ENCODE measurements at regions not wholly inside any gene's neighbourhood (a gene's known extent, or its start where the extent isn't known, plus 50 kb on each side); places are given as distances from the start of the nearest gene placed in this dataset.

DNA sequence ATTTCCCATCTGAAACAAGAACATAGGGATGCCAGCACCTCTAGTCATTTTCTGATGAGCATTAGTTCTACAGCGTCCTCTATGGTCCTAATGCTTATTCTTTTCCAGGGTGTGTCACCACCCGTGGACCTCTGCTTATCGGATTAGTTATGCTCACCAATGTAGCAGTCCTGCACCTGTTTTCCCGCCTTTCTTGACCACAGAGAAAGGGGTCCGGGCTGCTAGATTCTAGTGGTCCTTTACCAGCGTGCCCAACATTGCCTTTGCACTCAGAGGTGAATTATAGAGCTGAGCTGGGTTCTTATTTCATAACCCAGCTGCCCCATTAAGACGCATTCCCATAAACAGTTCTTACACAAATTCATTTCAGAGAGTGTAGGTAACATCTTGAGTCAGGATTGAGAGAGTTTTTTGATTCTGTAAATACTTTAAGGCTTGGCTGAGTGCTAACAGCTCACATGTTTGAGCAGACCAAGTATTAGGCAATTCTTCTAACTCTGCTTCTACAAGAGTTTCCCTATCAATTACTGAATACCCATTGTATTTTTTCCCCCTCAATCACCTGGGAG is 2205.1 kb upstream of the C9orf72 start:
- TF ChIP-seq CTCF (IDR thresholded peaks at IDR 0.05) (no peak), EZH2 (IDR thresholded peaks at IDR 0.05) (no peak), EZH2phosphoT487 (IDR thresholded peaks at IDR 0.05) (no peak)

Measured in neural progenitor cell (in vitro differentiated cells).